ENCODE measurements at regions not wholly inside any gene's neighbourhood (a gene's known extent, or its start where the extent isn't known, plus 50 kb on each side); places are given as distances from the start of the nearest gene placed in this dataset.

DNA sequence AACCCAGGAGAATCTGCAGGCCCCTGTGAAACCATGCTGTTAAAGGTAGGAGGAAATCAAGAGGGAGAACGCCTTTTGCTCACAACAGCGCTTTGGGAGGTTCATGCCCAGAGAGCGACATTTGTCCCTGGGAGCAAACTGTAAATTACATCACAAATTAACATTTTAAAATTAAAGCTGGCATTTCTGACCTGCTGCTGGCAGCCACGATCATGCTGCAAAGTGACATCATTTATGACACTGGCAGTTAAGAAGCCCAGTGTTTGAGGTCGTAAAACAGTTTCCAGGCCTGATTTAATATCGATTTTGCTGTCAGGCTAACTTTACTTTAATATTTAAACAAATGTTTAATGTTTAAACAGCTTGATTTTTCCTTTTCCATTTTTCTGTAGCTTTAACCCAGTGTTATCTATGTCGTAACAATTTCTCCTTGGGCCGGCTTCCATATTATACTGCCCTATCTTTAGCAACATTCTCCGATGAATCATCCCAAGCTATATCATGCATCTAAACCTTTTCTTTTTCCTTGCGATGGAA is 86.5 kb upstream of the NPVF start:
- no peak for TF ChIP-seq POLR2A (IDR thresholded peaks at IDR 0.05)
- TF ChIP-seq, protein P1, sequence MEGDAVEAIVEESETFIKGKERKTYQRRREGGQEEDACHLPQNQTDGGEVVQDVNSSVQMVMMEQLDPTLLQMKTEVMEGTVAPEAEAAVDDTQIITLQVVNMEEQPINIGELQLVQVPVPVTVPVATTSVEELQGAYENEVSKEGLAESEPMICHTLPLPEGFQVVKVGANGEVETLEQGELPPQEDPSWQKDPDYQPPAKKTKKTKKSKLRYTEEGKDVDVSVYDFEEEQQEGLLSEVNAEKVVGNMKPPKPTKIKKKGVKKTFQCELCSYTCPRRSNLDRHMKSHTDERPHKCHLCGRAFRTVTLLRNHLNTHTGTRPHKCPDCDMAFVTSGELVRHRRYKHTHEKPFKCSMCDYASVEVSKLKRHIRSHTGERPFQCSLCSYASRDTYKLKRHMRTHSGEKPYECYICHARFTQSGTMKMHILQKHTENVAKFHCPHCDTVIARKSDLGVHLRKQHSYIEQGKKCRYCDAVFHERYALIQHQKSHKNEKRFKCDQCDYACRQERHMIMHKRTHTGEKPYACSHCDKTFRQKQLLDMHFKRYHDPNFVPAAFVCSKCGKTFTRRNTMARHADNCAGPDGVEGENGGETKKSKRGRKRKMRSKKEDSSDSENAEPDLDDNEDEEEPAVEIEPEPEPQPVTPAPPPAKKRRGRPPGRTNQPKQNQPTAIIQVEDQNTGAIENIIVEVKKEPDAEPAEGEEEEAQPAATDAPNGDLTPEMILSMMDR (IDR thresholded peaks at IDR 0.05) = no peak
